HG03354 (cell line): ENCODE measurements at regions not wholly inside any gene's neighbourhood (a gene's known extent, or its start where the extent isn't known, plus 50 kb on each side); places are given as distances from the start of the nearest gene placed in this dataset.

Experiments used
- ATAC-seq: cut with Tn5 transposase; IDR thresholded peaks from one replicate; pipeline ENCODE4 v1.9.1; 2021; ENCODE audit warnings: mild to moderate bottlenecking; ENCODE audit not compliant: unreplicated experiment, poor library complexity, severe bottlenecking

DNA sequence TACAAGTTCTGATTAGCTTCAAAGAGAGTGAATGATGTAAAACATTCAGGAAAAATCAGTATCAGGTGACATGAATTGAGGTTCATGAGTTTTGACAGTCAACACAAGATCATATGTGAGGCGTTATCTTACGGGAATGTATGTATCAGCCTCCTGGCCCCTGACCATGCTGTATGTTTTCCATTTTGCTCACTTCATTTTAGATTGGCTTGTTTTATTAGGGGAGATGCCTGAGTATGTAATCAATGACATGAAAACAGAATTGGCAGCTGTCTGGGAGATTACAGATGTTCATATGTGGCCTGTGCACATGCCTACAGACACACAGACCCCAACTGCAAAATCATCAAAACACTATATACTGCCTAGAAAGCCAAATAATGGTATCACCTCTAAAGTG, 168.5 kb upstream of the RND3 start:
- ATAC-seq, result no peak

GRCh38 chr2:150653351-150653750, 165.9 kb upstream of the RND3 start:
- ATAC-seq, result no peak

DNA sequence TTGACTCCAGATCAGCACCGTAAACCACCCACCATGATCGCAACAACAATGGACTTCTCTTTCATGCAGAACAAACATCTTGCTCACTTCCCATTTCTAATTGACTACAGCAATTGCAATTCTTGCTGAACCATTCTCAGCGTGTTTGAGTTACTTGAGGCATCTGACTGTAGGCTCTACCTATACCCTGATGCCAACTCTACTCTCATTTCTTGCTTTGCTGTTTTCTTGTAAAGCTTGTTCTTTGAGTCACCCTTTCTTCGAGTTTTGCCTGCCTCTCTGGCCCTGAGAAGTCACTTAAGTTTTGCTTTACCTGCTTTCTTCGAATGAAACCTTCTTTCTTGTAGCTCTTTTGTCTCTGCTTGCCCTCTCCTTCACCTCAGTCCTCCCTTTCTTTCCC, 160.5 kb upstream of the RND3 start:
- no peak for ATAC-seq

DNA sequence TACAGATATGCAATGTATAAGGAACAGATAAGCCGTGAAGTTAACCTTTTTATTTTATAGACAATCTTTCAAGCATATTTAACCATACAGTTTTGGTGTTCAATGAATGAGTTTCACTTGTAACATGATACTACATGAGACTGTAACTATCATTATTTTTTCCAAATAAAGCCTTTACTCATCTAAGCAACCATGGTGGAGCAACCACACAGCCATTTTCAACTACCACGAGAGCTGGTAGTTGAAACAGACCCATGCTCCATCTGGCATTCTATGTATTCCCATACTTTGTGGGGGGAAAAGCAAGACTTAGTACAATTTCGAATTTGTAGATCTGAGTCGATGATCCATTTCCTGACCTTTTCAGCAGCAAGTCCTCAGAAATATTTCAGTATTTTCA, 159.3 kb upstream of the RND3 start:
- ATAC-seq, result no peak

- no peak for ATAC-seq
Measured at GRCh38 chr2:150644298-150645067, 157.0 kb upstream of the RND3 start.

- no peak for ATAC-seq
Measured at GRCh38 chr2:150643114-150643725, 155.8 kb upstream of the RND3 start.

GRCh38 chr2:150640039-150640438, 152.6 kb upstream of the RND3 start:
- ATAC-seq, result no peak

DNA sequence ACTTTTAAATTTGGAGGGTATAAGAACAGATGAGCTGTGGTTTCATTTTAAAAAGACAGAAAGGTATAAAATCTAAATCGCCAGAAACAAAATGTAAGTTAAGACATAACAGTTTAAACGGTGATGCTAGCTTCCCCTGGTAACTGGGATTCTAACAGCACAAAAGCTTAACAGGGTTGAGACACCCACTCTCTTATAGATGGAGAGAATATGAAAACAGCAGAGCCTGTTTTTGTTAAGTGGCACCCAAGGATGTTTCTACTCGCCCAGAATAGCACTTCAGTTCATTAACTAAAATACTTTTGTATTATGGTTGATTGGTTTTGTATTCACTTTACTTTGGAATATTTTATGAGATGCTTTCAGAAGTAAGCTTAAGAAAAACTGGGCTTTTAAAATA, 151.9 kb upstream of the RND3 start:
- no peak for ATAC-seq

DNA sequence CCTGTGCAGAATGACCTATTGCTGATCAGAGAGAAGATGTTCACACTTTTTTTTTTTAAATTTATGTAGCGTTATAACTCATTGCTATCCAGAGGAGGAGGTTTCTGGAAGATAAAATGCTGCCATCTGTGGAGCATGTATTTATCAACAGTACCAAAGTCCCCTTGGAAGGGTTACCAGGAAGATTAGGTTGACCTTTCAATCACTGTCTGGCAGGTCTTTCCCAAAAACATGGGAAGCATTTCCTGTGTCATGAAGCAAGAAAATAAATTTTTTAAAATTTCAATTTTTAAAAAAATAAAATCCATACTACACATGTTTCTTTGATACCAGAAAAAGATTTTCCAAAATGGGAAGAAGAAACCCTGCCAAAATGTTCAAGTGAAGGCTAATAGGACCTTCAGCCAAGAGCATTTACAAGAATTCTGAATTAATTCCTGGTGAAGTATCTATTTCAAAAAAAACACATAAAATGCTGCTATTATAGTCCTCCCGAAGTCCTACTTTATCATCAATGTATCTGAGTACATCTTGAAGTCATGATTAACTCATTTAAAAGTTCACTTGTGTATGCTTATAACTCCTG, 143.9 kb upstream of the RND3 start:
- no peak for ATAC-seq

DNA sequence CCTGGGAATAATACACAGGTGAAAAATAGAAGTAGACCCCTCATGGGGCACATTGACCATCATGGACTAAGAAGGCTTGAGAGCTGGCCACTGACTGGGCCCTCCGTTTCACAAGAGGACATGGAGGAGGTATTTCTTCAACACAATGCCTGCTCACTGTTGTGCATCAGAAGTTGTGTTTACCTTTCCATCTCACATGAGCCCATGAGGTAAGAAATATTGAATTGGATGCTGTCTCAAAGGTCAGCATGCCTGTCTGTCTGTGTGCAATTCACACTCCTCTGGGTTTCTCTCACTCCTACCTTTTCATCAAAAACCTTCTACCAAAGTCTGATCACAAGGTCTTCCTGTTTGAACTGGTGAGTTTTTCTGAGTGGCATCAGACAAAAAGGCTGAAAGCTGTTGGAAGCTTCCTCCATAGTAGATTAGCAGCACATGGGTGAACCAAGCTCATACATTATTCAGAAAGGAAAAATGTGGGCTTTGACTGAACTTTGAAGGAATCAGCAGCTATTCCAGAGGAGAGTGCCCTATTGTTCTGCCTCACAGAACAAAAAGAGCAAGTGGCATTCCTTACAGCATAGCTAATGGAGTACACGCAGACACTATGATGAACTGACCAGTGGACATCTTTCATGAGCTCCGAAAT, 143.2 kb upstream of the RND3 start:
- ATAC-seq, result no peak

DNA sequence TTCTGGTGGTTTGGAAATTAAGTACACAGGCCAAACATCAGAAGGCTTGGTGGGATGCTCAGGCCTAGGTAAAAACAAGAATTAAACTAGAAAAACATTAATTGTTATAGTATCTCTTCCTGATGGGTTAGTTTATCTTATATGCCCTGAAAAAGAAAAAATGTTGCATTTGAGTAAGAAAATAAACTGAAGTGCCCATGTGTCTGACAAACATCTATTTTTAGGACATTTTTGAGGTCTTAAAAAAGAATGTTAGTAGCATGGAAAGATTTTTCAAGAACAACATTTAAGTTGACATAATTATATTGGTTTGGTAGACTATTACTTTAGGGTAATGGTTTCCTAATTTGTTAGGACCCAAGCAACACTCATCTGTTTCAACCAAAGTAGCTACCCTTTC, 140.1 kb upstream of the RND3 start:
- no peak for ATAC-seq

GRCh38 chr2:150626934-150627411, 139.5 kb upstream of the RND3 start:
- ATAC-seq, result no peak

DNA sequence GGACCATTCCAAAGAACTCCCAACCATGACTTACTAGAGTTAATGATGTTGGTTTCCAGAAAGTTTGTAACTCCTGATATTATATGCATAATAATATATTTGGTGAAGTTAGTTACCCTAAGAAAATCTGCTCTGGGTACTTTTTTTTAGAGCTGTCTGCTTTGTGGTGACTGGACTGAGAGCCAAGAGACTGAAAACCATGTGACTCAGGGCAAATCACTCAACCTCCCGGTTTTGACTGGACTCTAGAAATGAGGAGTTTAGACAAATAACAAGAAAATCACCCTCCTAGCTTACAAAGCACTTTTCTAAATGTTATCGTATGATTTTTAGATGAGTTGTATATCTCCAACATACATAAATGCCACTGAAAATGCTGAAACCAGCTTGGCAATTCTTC, 138.3 kb upstream of the RND3 start:
- no peak for ATAC-seq

GRCh38 chr2:150625303-150625702, 137.8 kb upstream of the RND3 start:
- no peak for ATAC-seq

- peak; percentile 72 for ATAC-seq
Measured at GRCh38 chr2:150624001-150624401, 136.5 kb upstream of the RND3 start.

DNA sequence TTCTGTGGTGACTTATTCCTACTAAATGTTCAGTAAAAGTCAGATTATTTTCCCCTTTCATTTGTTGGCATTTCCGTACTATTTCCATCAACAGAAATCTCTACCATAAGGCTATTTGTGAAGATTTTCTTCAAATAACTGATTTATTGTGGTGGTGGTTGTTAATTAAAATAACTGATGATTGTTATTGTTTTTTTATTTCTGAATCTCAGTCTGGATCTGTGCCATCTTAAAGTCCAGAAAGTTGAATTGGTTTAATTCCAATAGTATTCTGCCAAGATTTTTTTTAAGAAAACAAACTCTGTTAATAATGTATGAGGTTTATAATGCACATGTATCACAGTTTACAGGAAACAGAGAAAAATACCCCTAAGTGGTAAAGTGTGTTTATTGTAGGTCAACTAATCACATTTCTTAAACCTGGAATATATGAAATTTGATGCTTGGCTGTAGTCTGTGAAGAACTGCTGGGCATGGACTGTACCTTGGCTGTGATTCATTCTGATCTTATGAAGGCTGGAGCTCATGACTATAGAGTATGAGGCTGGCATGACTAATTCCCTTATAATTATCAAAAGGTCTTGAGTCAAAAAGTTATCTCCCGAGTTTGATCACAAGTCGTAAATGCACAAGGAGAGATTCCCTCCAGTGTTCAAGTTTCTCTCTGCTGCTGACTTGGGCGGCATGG, 134.2 kb upstream of the RND3 start:
- no peak for ATAC-seq

DNA sequence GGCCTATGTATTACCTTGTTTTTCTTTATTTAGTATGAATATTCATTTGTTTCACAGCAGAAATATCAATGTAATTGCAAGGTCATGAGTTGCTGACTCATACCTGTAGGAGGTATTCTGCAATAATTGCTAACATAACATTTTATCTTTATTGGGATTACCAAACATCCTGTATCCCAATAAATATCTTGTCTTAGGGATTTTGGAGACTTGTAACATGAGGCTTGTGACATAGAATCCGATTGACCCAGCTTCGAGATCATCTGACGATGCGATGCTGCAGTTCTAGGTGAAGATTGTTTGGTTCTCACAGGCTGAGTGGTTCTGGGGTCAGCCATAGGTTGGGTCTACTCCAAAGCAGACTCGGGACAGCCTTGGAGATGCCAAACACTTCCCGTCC, 133.4 kb upstream of the RND3 start:
- ATAC-seq, result no peak

DNA sequence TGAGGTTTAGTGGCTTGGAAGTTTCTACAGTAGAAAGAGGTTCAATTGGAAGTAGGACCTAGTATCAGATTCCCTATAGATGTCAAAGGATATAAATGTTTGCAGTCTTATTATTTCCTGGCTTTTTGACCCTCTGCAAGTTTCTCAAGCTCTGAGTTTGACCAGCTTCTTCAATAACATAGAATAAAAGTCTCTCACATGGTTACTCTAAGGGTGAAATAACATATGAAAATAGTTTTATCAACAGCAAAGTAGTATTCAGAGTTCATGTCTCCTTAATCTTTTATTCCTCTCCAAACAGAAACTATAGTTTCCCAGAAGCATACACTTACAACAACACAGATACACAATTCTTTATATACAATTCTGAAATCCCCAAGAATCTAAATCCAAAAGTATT, 132.9 kb upstream of the RND3 start:
- no peak for ATAC-seq

DNA sequence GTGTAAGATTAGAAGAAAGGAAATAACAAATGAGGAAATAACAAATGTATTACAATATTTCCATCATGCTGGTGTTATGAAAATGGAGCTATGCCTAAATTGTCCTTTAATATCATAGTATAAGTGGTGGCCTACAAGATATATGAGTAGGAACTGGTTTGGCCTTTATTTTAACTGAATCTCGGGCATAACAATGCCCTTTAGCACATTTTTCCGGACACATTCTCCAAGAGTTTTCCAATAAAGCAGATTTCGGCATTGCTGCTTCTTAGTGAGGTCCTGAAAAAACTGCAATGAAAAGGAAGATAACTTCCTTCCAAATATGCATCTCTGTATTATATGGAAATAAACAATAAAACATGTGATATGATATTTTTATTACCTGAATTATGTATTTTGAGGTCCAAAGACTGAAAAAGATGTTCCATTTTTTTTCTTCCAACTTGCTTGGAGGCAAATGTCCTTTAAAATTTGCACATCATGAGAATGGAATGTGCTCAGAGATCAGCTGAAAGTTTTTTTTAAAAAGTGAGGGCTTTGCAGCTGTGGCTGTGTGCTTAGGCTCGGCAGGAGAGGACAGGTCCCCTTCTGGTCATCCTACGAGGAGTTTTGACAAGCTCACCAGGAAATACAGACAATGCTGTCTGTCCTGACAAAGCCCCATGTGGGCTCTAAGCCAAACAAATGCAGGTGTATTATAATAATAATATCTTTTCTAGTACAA, 132.3 kb upstream of the RND3 start:
- no peak for ATAC-seq
